ENCODE measurements at regions not wholly inside any gene's neighbourhood (a gene's known extent, or its start where the extent isn't known, plus 50 kb on each side); places are given as distances from the start of the nearest gene placed in this dataset.

DNA sequence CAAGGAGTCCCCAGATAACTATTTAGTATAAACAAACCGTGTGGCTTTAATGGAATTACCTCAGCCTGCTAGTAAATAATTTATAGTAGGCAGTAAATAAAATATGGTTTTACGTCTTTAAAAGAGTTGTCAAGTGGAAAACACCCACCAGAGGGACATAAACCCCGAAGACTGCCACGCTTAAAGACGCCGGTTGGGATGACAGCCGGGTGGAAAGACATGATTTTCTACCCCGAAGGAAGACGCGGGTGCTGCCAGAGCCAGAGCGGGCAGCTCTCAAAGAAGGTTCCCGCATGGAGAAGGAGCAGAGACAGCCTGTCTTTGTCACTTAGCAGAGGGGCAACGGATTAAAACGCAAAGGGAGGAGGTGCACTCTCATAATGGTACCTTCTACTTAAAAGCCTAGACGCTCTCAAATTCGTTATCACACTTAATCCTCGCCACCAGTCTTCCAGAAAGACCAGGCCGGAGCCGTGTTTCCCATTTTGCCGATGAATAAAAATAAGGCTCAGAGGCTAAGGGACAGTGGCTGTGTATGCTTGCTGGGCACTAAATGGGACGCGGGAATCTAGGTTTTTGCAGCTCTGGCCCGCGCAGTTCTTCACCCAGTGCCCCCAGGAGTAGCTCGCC is 140.5 kb upstream of the ZIC3 start:
- TF ChIP-seq, protein P1, sequence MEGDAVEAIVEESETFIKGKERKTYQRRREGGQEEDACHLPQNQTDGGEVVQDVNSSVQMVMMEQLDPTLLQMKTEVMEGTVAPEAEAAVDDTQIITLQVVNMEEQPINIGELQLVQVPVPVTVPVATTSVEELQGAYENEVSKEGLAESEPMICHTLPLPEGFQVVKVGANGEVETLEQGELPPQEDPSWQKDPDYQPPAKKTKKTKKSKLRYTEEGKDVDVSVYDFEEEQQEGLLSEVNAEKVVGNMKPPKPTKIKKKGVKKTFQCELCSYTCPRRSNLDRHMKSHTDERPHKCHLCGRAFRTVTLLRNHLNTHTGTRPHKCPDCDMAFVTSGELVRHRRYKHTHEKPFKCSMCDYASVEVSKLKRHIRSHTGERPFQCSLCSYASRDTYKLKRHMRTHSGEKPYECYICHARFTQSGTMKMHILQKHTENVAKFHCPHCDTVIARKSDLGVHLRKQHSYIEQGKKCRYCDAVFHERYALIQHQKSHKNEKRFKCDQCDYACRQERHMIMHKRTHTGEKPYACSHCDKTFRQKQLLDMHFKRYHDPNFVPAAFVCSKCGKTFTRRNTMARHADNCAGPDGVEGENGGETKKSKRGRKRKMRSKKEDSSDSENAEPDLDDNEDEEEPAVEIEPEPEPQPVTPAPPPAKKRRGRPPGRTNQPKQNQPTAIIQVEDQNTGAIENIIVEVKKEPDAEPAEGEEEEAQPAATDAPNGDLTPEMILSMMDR (IDR thresholded peaks at IDR 0.05; ENCODE audit: low read depth, low read length) = no peak

DNA sequence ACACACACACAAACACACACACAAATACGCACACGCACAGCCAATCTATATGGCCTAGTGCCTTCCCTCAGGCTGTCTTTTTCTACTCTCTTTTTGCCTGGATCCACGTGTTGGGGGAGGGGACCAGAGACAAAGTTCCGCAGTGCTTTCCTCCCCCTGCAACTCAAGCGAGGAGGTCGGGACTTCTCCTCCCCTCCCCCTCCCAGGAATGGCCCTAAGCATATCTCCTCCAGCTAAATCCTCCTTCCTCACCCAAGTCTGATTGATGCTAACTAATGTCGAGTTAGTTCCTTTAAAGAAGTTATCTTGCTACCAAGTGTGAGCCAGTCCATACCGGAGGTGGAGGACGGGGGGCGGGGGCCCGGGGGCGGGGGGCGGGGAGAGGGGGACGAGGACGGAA is 141.2 kb upstream of the ZIC3 start:
- DNase-seq (ENCODE audit: extremely low read depth, low read depth) = no peak
- TF ChIP-seq, protein P1 (IDR thresholded peaks at IDR 0.05; ENCODE audit: low read depth, low read length) = no peak

More for the DNA sequence above, 140.5 kb upstream of the ZIC3 start:
- no peak for DNase-seq (ENCODE audit: extremely low read depth, low read depth)

DNA sequence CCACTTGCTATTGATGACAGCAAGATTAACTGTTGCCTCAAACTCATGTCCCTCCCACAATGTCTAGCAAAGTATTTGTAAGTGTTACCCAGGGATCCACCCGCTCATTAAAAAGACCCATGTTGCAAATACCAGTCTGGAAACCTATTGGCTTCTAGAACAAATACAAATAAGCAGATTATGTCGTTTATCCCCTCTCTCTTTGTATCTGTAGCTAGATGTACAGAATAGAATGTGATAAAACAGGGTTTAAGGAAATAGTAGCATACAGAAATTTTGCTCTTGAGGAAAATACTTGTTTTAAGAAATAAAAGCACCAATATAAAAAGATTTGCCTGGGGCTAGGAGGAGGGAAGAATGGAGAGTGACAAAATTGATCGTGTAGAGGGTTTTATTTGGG is 142.7 kb upstream of the ZIC3 start:
- DNase-seq (ENCODE audit: extremely low read depth, low read depth) = no peak
- TF ChIP-seq, protein P1 (IDR thresholded peaks at IDR 0.05; ENCODE audit: low read depth, low read length) = no peak

DNA sequence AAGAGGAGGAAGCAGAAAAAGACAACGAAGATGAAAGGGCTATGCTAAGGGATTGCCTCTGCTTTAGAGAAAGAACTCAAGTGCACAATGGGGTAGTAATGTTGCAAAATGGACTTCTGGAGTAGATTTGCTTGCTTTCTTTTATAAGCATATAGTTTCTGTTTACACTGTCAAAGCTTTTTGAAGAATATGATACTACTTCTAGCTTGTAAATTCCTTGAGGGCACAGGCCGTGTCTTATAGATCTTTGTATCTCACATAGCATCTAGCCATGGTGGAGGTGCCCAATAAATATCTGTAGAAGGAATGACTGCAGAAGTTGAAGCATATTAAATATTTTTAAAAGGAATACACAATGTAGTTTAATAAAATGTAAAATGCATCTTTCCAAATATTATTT is 147.8 kb upstream of the ZIC3 start:
- no peak for DNase-seq (ENCODE audit: extremely low read depth, low read depth)
- TF ChIP-seq, protein P1 (IDR thresholded peaks at IDR 0.05; ENCODE audit: low read depth, low read length) = no peak

DNA sequence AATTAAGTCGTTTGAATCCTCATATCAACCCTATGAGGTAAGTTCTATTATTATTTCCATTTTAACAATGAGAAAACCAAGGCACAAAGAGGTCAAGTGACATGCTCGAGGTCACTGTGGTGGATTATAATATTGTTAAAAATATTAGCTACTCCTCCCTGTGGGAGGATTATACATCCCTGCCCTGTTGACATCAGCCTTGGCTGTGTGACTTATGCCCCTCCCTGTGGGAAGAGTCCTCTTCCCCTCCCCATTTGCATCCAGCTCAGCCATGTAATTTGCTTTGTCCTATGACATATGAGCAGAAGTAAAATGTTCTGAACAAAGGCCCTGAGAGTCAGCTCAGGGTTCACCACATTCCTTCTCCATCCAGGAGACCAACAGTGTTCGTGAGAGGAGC is 152.7 kb upstream of the ZIC3 start:
- no peak for DNase-seq (ENCODE audit: extremely low read depth, low read depth)

DNA sequence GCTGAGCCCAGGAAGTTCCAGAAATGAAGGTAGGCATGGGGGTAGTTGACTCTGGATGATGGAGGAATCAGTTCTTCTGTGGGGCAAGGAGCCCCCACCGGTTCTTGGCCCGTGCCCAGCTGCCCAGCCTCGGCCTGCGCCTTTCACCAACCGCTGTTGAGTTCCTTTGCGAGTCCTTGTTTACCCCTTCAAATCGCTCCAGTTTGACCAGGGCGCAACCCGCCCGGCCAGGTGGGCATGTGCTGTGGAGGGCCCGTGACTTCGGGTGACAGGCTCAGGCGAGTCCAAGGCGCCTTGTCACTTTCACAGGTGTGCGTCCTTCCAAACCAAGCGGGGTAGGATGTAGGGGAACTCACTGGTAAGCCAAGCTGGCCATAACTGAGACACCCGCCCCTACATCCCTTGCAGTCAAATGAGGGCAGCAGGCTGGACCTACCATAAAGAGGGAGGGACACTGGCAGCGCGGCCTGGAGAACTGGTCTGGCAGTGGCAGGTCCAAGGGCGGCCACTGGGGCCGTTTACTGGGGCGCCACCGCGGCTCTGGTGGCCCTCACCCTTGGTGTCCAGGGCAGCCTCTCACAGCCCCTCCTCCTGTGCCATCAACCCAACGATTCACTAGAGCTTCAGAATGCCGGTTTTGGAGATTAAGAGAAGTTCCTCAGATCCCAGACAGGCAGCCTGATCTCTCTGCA is 160.3 kb upstream of the ZIC3 start:
- TF ChIP-seq, protein P1 (IDR thresholded peaks at IDR 0.05; ENCODE audit: low read depth, low read length) = no peak
- DNase-seq (ENCODE audit: extremely low read depth, low read depth) = no peak

More for the DNA sequence above, 152.7 kb upstream of the ZIC3 start:
- TF ChIP-seq, protein P1 (IDR thresholded peaks at IDR 0.05; ENCODE audit: low read depth, low read length) = no peak

DNA sequence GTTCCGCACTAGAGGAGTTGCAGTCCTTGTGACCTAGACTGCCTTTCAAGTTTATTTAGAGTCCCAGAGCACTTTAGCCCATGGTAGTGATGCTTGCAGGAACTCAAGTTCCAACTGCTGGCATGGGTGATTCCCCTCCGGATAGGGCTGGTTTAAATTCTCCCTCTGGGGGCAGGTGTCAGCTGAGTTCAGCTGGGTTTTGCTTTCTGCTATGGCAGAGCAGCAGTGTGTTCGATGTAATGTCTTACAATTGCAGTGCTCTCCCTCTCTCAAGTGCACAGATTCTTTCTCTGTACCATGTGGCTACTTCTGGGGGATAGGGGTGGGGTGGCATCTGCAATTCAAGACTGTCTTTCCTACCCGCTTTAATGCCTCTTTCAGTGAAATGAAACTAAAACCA is 164.8 kb upstream of the ZIC3 start:
- TF ChIP-seq, protein P1 (IDR thresholded peaks at IDR 0.05; ENCODE audit: low read depth, low read length) = no peak

More for the DNA sequence above, 164.8 kb upstream of the ZIC3 start:
- DNase-seq (ENCODE audit: extremely low read depth, low read depth) = no peak
